CD4-positive, alpha-beta T cell (primary cell): ENCODE measurements at regions not wholly inside any gene's neighbourhood (a gene's known extent, or its start where the extent isn't known, plus 50 kb on each side); places are given as distances from the start of the nearest gene placed in this dataset.

Source experiments
- ATAC-seq: fragments of 200-7000 bp; cut with Tn5 transposase; one replicate; pipeline ENCODE4 v1.10.0; 2022; ENCODE audit warnings: mild to moderate bottlenecking; ENCODE audit not compliant: poor library complexity
- CTCF ChIA-PET: fragments of 350-600 bp; sonication (Branson Sonifier 250); formaldehyde crosslinking; loops from one replicate; lab custom pipeline; 2021; ENCODE audit warnings: antibody characterized with exemption, inconsistent platforms; lab: Charles Lee
- POLR2A ChIA-PET: fragments of 350-600 bp; sonication (Branson Sonifier 250); formaldehyde crosslinking; loops from one replicate; lab custom pipeline; 2021; ENCODE audit warnings: antibody characterized with exemption, inconsistent platforms; lab: Charles Lee
- DNase-seq, 14 experiments: peaks; one replicate each; pipeline ENCODE4 v3.0.0-alpha.2; 2013 to 2020; ENCODE audit warnings: mixed read lengths in 2 of 14
- H3K27ac ChIP-seq, 2 donors: one replicate each; pipeline versions ENCODE4 v1.5.1 to v1.7.0; 2013; ENCODE audit warnings: low read length in 2 of 2, low read depth in 1 of 2, mild to moderate bottlenecking in 1 of 2
- H3K27me3 ChIP-seq, 2 experiments: 1 replicate in 1 of 2; 2 replicates in 1 of 2; pipeline versions ENCODE4 v1.6.1 to v1.7.0; 2013; ENCODE audit warnings: low read length in 2 of 2, control low read depth in 1 of 2, mild to moderate bottlenecking in 1 of 2, moderate library complexity in 1 of 2; ENCODE audit not compliant: insufficient read depth in 2 of 2, control insufficient read depth in 1 of 2
- H3K36me3 ChIP-seq: one replicate; pipeline ENCODE4 v1.6.1; 2013; ENCODE audit warnings: low read length, control low read depth; ENCODE audit not compliant: insufficient read depth
- H3K4me1 ChIP-seq: one replicate; pipeline ENCODE4 v1.6.1; 2013; ENCODE audit warnings: low read length, control low read depth; ENCODE audit not compliant: insufficient read depth
- H3K4me3 ChIP-seq: one replicate; pipeline ENCODE4 v1.5.1; 2013; ENCODE audit warnings: mild to moderate bottlenecking, low read length, moderate library complexity
- H3K9me3 ChIP-seq, 2 experiments: 1 replicate in 1 of 2; 2 replicates in 1 of 2; pipeline versions ENCODE4 v1.6.1 to v1.7.0; 2013; ENCODE audit warnings: low read length in 2 of 2, mild to moderate bottlenecking in 2 of 2, control low read depth in 1 of 2, moderate library complexity in 1 of 2; ENCODE audit not compliant: control insufficient read depth in 1 of 2, insufficient read depth in 1 of 2
- H3K27ac Mint-ChIP-seq: one replicate; pipeline ENCODE4 v1.8.0; 2020; ENCODE audit warnings: mixed read lengths
- H3K27me3 Mint-ChIP-seq: one replicate; pipeline ENCODE4 v1.8.0; 2021; ENCODE audit warnings: mixed read lengths
- H3K36me3 Mint-ChIP-seq: one replicate; pipeline ENCODE4 v1.8.0; 2021; ENCODE audit warnings: low read depth, mixed read lengths
- H3K4me1 Mint-ChIP-seq: one replicate; pipeline ENCODE4 v1.8.0; 2021; ENCODE audit warnings: low read depth, mixed read lengths
- H3K4me3 Mint-ChIP-seq: one replicate; pipeline ENCODE4 v1.8.0; 2020; ENCODE audit warnings: mild to moderate bottlenecking, mixed read lengths
- H3K9me3 Mint-ChIP-seq: one replicate; pipeline ENCODE4 v1.8.0; 2020; ENCODE audit warnings: mixed read lengths
- CTCF ChIP-seq: fragments of 200-600 bp; IDR thresholded peaks from one replicate; pipeline ENCODE4 v1.8.0; 2022; ENCODE audit warnings: antibody characterized with exemption, mild to moderate bottlenecking
- intact Hi-C, 2 experiments: fragments of 100-400 bp; cut with DNase I in 1 of 2; cut with micrococcal nuclease in 1 of 2; formaldehyde crosslinking; loops; one replicate each; pipeline versions ENCODE4 v1.15.1 to v1.9.0; 2023 to 2025; cut with DNase I, micrococcal nuclease

GRCh38 chr1:222095606-222096475 is 354.0 kb upstream of the DUSP10 start:
- Histone ChIP-seq H3K27ac (no peak overlapping the region), H3K36me3 (no peaks in the 10 kb centered on the region), H3K9me3 (no peaks in the 10 kb centered on the region), H3K27me3 (no peaks in the 10 kb centered on the region), H3K4me3 (no peak overlapping the region), H3K4me1 (peaks cover 3% of the 10 kb centered on the region)
- Mint-ChIP-seq H3K9me3 (no peaks in the 10 kb centered on the region), H3K27ac (no peak overlapping the region), H3K36me3 (no peaks in the 10 kb centered on the region), H3K4me3 (no peak overlapping the region), H3K27me3 (no peaks in the 10 kb centered on the region), H3K4me1 (no peaks in the 10 kb centered on the region)
- CTCF ChIA-PET: interaction anchor here (1.1 to 2.2 kb wide), 2 partner anchors 17 to 359 kb away, joined by 3 to 10 read pairs; no protein-coding TSS in a partner anchor
- intact Hi-C loops: loop anchor here (1.0 to 5.0 kb wide), 2 partner anchors 359 to 541 kb away; no protein-coding TSS in a partner anchor
- ATAC-seq (peak; percentile 65), DNase-seq (peak; percentile 36 to 79 (median 56))
- TF ChIP-seq CTCF: peak; percentile 86
- POLR2A ChIA-PET: no interaction called here

- Histone ChIP-seq H3K4me1 (peaks cover 3% of the 10 kb centered on the region), H3K36me3 (no peaks in the 10 kb centered on the region), H3K4me3 (no peak overlapping the region), H3K27ac (no peak overlapping the region), H3K9me3 (no peaks in the 10 kb centered on the region), H3K27me3 (no peaks in the 10 kb centered on the region)
- no peak for DNase-seq
- TF ChIP-seq CTCF: no peak
- ChIA-PET POLR2A (no interaction called here), CTCF (no interaction called here)
- intact Hi-C loops: no loop called here
- Mint-ChIP-seq H3K27ac (no peak overlapping the region), H3K9me3 (no peaks in the 10 kb centered on the region), H3K4me1 (no peaks in the 10 kb centered on the region), H3K36me3 (no peaks in the 10 kb centered on the region), H3K27me3 (peaks cover 11% of the 10 kb centered on the region), H3K4me3 (no peak overlapping the region)
- ATAC-seq: no peak
Measured at GRCh38 chr1:222093518-222093917, 351.6 kb upstream of the DUSP10 start.

- POLR2A ChIA-PET: no interaction called here
- H3K36me3 Mint-ChIP-seq: no peaks in the 10 kb centered on the region
- CTCF ChIA-PET: no interaction called here
- H3K27me3 ChIP-seq: no peaks in the 10 kb centered on the region
- DNase-seq: no peak
- H3K36me3 ChIP-seq: no peaks in the 10 kb centered on the region
- no peaks in the 10 kb centered on the region for H3K4me1 Mint-ChIP-seq
- intact Hi-C loops: no loop called here
- H3K27me3 Mint-ChIP-seq: peaks cover 20% of the 10 kb centered on the region
- no peak overlapping the region for H3K27ac ChIP-seq
- no peak overlapping the region for H3K27ac Mint-ChIP-seq
- H3K4me1 ChIP-seq: no peaks in the 10 kb centered on the region
- H3K9me3 Mint-ChIP-seq: no peaks in the 10 kb centered on the region
- no peak overlapping the region for H3K4me3 Mint-ChIP-seq
- H3K9me3 ChIP-seq: no peaks in the 10 kb centered on the region
- ATAC-seq: no peak
- H3K4me3 ChIP-seq: no peak overlapping the region
- TF ChIP-seq CTCF: no peak
Measured at GRCh38 chr1:222090103-222090502, 348.2 kb upstream of the DUSP10 start.
